Transverse colon (tissue), 4 donors: ENCODE measurements at regions not wholly inside any gene's neighbourhood (a gene's known extent, or its start where the extent isn't known, plus 50 kb on each side); places are given as distances from the start of the nearest gene placed in this dataset.

Experiments
- DNase-seq: peaks from one replicate; pipeline ENCODE4 v3.0.0-alpha.2; 2019
- H3K27ac ChIP-seq, 4 donors: fragments of 200-600 bp; sonication (generic); 2 replicates each; pipeline ENCODE4 v1.5.1; 2016 to 2018; ENCODE audit warnings: inconsistent platforms in 4 of 4
- H3K27me3 ChIP-seq: fragments of 200-600 bp; sonication (generic); 2 replicates; pipeline ENCODE4 v1.5.1; 2017; ENCODE audit warnings: inconsistent platforms
- H3K36me3 ChIP-seq, 4 donors: fragments of 200-600 bp; sonication (generic); 2 replicates each; pipeline ENCODE4 v1.5.1; 2017 to 2019; ENCODE audit warnings: inconsistent platforms in 4 of 4
- H3K4me1 ChIP-seq, 4 donors: fragments of 200-600 bp; sonication (generic); 2 replicates each; pipeline ENCODE4 v1.5.1; 2017 to 2020; ENCODE audit warnings: inconsistent platforms in 4 of 4
- H3K4me3 ChIP-seq, 4 donors: fragments of 200-600 bp; sonication (generic); 1 replicate in 1 of 4; 2 replicates in 3 of 4; pipeline versions ENCODE4 v1.5.1 to v1.6.1; 2017 to 2019; ENCODE audit warnings: inconsistent platforms in 4 of 4
- H3K9me3 ChIP-seq, 2 donors: fragments of 200-600 bp; sonication (generic); 2 replicates each; pipeline ENCODE4 v1.5.1; 2017 to 2019; ENCODE audit warnings: inconsistent platforms in 2 of 2
- EP300 ChIP-seq: sonication (generic); formaldehyde crosslinking; IDR thresholded peaks from one replicate; pipeline ENCODE4 v1.6.1; 2017; ENCODE audit warnings: antibody characterized with exemption, low read depth
- POLR2A ChIP-seq: fragments of 450-650 bp; IDR thresholded peaks from one replicate; pipeline ENCODE4 v1.6.1; 2016; ENCODE audit warnings: antibody characterized with exemption, mild to moderate bottlenecking, moderate library complexity
- POLR2AphosphoS5 ChIP-seq, 3 donors: sonication (generic); formaldehyde crosslinking; IDR thresholded peaks; one replicate each; pipeline ENCODE4 v1.6.1; 2016; ENCODE audit warnings: antibody characterized with exemption in 3 of 3
- WGBS, 2 donors: methylation state at CpG; one replicate each; pipeline ENCODE4 v1.1.5; 2018; ENCODE audit warnings: low coverage in 1 of 2; 5-methylcytosine and 5-hydroxymethylcytosine counted together
- in situ Hi-C, 4 donors: fragments of 200-750 bp; cut with MboI; loops; one replicate each; pipeline versions ENCODE4 v1.15.0 to v1.15.1; 2017; ENCODE audit warnings: low sequenced_read_pairs in 3 of 4, low pct_ligation_motif_present in 1 of 4, low pct_unique_long_range_greater_than_20kb in 1 of 4
- intact Hi-C: fragments of 100-400 bp; cut with DNase I; formaldehyde crosslinking; loops from one replicate; pipeline ENCODE4 v1.15.1; 2023; ENCODE audit warnings: low total_unique reads
- TF ChIP-seq, protein P1 (sequence below), 5 experiments: fragments of 200-600 bp in 3 of 5; fragments of 450-650 bp in 2 of 5; sonication (generic) in 3 of 5; IDR thresholded peaks; 1 replicate in 2 of 5; 2 replicates in 3 of 5; pipeline ENCODE4 v1.5.1; 2016 to 2017; ENCODE audit warnings: antibody characterized with exemption in 5 of 5, inconsistent platforms in 3 of 5, mild to moderate bottlenecking in 2 of 5, moderate library complexity in 1 of 5

GRCh38 chr5:155101697-155102096 lies 88.1 kb downstream of the KIF4B start:
- WGBS, 2 donors: 0 to 51% methylated on average over 1 to 2 of the region's 2 CpGs
- in situ Hi-C loops: no loop called here
- TF ChIP-seq POLR2A: no peak
- TF ChIP-seq, protein P1, sequence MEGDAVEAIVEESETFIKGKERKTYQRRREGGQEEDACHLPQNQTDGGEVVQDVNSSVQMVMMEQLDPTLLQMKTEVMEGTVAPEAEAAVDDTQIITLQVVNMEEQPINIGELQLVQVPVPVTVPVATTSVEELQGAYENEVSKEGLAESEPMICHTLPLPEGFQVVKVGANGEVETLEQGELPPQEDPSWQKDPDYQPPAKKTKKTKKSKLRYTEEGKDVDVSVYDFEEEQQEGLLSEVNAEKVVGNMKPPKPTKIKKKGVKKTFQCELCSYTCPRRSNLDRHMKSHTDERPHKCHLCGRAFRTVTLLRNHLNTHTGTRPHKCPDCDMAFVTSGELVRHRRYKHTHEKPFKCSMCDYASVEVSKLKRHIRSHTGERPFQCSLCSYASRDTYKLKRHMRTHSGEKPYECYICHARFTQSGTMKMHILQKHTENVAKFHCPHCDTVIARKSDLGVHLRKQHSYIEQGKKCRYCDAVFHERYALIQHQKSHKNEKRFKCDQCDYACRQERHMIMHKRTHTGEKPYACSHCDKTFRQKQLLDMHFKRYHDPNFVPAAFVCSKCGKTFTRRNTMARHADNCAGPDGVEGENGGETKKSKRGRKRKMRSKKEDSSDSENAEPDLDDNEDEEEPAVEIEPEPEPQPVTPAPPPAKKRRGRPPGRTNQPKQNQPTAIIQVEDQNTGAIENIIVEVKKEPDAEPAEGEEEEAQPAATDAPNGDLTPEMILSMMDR (IDR thresholded peaks at IDR 0.05): no peak

DNA sequence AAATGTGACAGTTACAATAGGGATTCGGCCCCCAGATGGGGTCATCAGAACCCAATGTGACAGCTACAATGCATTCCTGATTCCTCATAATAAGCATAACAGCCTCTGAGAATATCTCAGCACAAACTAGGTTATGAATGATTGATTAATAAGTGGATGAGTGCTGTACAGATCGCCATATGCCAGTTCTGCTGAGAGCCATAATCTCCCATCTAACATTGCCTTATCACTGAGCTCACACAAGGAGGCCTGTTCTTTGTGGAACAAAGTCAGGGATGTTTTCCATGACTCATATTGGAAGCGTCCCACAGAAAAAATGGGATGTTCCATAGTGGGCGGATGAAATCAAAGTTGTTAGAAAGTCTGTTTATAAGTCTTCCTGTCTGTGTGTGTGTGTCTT lies 89.6 kb downstream of the KIF4B start:
- no peaks in the 10 kb centered on the region for H3K36me3 ChIP-seq
- H3K27me3 ChIP-seq: no peaks in the 10 kb centered on the region
- no peak overlapping the region for H3K27ac ChIP-seq
- no peak overlapping the region for H3K4me3 ChIP-seq
- WGBS, 2 donors: 60 to 72% methylated on average over 2 to 4 of the region's 4 CpGs
- TF ChIP-seq, protein P1 (IDR thresholded peaks at IDR 0.05): no peak
- no peak for TF ChIP-seq POLR2AphosphoS5 (IDR thresholded peaks at IDR 0.05)
- TF ChIP-seq POLR2A: no peak
- no peak for TF ChIP-seq EP300
- in situ Hi-C loops: no loop called here
- no peak for DNase-seq
- H3K4me1 ChIP-seq: no peaks in the 10 kb centered on the region
- H3K9me3 ChIP-seq: no peaks in the 10 kb centered on the region
- intact Hi-C loops: no loop called here

More at GRCh38 chr5:155101697-155102096, 88.1 kb downstream of the KIF4B start:
- Histone ChIP-seq H3K27me3 (no peaks in the 10 kb centered on the region), H3K9me3 (no peaks in the 10 kb centered on the region), H3K27ac (no peak overlapping the region), H3K4me1 (no peaks in the 10 kb centered on the region), H3K4me3 (no peak overlapping the region), H3K36me3 (no peaks in the 10 kb centered on the region)
- no peak for DNase-seq
- intact Hi-C loops: no loop called here

DNA sequence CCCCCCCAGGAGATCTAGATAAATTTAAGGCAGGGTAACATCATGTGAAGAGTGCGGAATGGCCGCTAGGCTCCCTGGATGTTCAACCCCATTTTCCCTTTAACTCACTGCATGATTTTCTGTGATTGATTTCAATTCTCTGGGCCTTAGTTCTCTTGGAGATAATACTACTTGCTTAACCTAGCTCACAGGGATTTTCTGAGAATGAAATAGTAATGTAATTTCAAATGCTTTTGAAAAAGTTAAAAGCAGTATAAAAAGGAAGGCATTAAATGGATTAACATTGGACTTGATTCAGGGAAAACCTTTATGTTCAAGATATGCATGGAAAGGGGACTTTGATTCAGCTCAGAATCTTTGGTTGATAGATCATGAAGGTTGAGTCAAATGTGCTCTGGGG lies 90.9 kb downstream of the KIF4B start:
- WGBS, 2 donors: 85 to 90% methylated on average over 2 of the region's 2 CpGs

DNA sequence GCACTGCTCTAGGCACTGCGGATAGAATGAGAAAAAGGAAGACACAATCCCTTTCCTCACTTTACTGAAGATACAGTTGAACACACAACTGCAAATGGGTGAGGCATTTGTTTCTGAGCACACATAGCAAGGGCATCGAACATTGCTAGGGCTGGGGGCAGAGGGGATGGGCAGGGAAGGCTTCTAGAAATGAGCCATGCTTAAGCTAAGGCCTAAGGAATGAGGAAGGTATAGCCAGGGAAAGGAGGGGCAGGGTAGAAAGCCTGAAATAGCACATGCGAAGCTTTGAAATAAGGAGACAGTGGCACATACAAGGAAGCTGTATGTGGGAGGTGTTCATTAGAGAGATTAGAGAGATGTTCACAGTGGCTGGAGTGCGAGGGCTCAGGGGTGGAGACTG lies 92.7 kb downstream of the KIF4B start:
- H3K4me3 ChIP-seq: no peak overlapping the region
- H3K27ac ChIP-seq: no peak overlapping the region
- no peak for DNase-seq
- H3K36me3 ChIP-seq: no peaks in the 10 kb centered on the region
- WGBS, 2 donors: 66 to 85% methylated on average over 4 of the region's 4 CpGs
- TF ChIP-seq POLR2AphosphoS5 (IDR thresholded peaks at IDR 0.05) (no peak), EP300 (no peak)
- no peaks in the 10 kb centered on the region for H3K4me1 ChIP-seq
- no peaks in the 10 kb centered on the region for H3K27me3 ChIP-seq
- in situ Hi-C loops (no loop called here), intact Hi-C loops (no loop called here)
- no peaks in the 10 kb centered on the region for H3K9me3 ChIP-seq

More for the DNA sequence above, 90.9 kb downstream of the KIF4B start:
- H3K4me1 ChIP-seq: no peaks in the 10 kb centered on the region
- H3K36me3 ChIP-seq: no peaks in the 10 kb centered on the region
- H3K4me3 ChIP-seq: no peak overlapping the region
- no peaks in the 10 kb centered on the region for H3K9me3 ChIP-seq
- no peaks in the 10 kb centered on the region for H3K27me3 ChIP-seq
- in situ Hi-C loops: no loop called here
- no peak overlapping the region for H3K27ac ChIP-seq
- intact Hi-C loops: no loop called here
- no peak for DNase-seq
- TF ChIP-seq POLR2AphosphoS5 (IDR thresholded peaks at IDR 0.05) (no peak), EP300 (no peak), POLR2A (no peak)
- TF ChIP-seq, protein P1 (IDR thresholded peaks at IDR 0.05): no peak

DNA sequence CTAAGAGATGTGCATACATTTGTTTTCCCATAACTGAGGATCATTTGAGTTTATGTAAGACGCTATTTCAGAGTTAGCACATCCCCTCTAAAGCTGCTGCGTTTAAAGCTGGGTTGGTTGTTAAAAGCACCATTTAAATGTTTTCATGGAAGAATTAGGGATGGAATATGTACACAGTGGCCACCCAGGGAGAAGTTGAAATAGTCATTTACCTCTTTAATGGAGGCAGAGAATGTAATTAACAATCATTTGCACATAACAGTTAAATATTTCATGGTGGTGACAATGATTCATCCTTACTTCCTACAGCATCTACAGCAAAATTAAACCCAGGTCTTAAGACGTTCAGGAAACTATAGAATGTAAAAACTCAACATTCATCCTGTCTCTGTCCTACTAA lies 100.3 kb downstream of the KIF4B start:
- Histone ChIP-seq H3K36me3 (no peaks in the 10 kb centered on the region), H3K27me3 (no peaks in the 10 kb centered on the region), H3K4me3 (no peak overlapping the region), H3K27ac (no peak overlapping the region), H3K9me3 (no peaks in the 10 kb centered on the region), H3K4me1 (no peaks in the 10 kb centered on the region)
- in situ Hi-C loops: no loop called here
- TF ChIP-seq EP300 (no peak), POLR2A (no peak), POLR2AphosphoS5 (IDR thresholded peaks at IDR 0.05) (no peak)
- TF ChIP-seq, protein P1 (IDR thresholded peaks at IDR 0.05): no peak
- WGBS, 2 donors: 54 to 61% methylated on average over 3 of the region's 3 CpGs
- no peak for DNase-seq
- intact Hi-C loops: no loop called here
